ENCODE measurements at regions not wholly inside any gene's neighbourhood (a gene's known extent, or its start where the extent isn't known, plus 50 kb on each side); places are given as distances from the start of the nearest gene placed in this dataset.

- no peak for TF ChIP-seq SUZ12 (IDR thresholded peaks at IDR 0.05; ENCODE audit: extremely low read depth, insufficient read depth, insufficient read length)
- no peak for TF ChIP-seq YY1 (IDR thresholded peaks at IDR 0.05; ENCODE audit: insufficient read depth, insufficient read length)
- TF ChIP-seq ZNF274 (IDR thresholded peaks at IDR 0.05; ENCODE audit: low read depth, low read length): no peak
Measured at GRCh38 chr4:66653937-66654336, 891.4 kb downstream of the CENPC start.

Data from NT2/D1 (cell line).